ENCODE measurements at regions not wholly inside any gene's neighbourhood (a gene's known extent, or its start where the extent isn't known, plus 50 kb on each side); places are given as distances from the start of the nearest gene placed in this dataset.
"Not testable (repeated sequence)": the region's sequence is repeated elsewhere in the genome, so short reads cannot be mapped to it uniquely, and the experiment has no call there.

DNA sequence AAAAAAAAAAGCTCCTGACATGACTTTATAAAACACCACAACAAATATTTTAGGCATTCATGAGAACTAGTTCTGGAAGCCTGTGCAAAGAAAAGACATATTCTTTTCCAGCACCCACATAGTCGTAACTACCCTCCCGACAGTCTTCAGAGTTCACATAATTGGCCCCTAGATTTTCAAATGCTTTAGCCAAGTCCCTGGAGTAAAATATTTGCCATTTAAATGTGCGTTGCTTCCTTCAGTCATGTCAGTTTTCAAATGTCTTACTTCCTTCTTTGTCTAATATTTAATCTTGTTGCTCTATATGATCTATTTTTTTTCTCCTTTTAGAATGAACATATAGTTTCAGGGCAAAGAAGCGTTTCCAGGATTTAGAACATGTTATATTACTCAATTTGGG lies 66.8 kb upstream of the KRAS start:
- Histone ChIP-seq H3K4me1 (ENCODE audit: control insufficient read depth in 1 of 2, low read depth in 2 of 2) (no peaks in the 10 kb centered on the region), H3K27me3 (replicated peaks; ENCODE audit: insufficient read depth) (no peaks in the 10 kb centered on the region), H3K27ac (no peak overlapping the region), H3K4me3 (no peak overlapping the region), H3K9me3 (no peaks in the 10 kb centered on the region), H3K36me3 (no peaks in the 10 kb centered on the region)
- TF ChIP-seq, protein P1, sequence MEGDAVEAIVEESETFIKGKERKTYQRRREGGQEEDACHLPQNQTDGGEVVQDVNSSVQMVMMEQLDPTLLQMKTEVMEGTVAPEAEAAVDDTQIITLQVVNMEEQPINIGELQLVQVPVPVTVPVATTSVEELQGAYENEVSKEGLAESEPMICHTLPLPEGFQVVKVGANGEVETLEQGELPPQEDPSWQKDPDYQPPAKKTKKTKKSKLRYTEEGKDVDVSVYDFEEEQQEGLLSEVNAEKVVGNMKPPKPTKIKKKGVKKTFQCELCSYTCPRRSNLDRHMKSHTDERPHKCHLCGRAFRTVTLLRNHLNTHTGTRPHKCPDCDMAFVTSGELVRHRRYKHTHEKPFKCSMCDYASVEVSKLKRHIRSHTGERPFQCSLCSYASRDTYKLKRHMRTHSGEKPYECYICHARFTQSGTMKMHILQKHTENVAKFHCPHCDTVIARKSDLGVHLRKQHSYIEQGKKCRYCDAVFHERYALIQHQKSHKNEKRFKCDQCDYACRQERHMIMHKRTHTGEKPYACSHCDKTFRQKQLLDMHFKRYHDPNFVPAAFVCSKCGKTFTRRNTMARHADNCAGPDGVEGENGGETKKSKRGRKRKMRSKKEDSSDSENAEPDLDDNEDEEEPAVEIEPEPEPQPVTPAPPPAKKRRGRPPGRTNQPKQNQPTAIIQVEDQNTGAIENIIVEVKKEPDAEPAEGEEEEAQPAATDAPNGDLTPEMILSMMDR (IDR thresholded peaks at IDR 0.05) = no peak
- DNase-seq (ENCODE audit: low spot score) (no peak), ATAC-seq (ENCODE audit: insufficient number of reproducible peaks, low FRiP score, low read depth) (no peak)

GRCh38 chr12:25315388-25315787 lies 64.7 kb upstream of the KRAS start:
- no peaks in the 10 kb centered on the region for H3K9me3 ChIP-seq
- no peak overlapping the region for H3K27ac ChIP-seq
- DNase-seq (ENCODE audit: low spot score) (no peak), ATAC-seq (ENCODE audit: insufficient number of reproducible peaks, low FRiP score, low read depth) (no peak)
- TF ChIP-seq, protein P1 (IDR thresholded peaks at IDR 0.05) = no peak
- no peaks in the 10 kb centered on the region for H3K4me1 ChIP-seq (ENCODE audit: control insufficient read depth in 1 of 2, low read depth in 2 of 2)
- no peaks in the 10 kb centered on the region for H3K36me3 ChIP-seq
- no peak overlapping the region for H3K4me3 ChIP-seq
- no peaks in the 10 kb centered on the region for H3K27me3 ChIP-seq (replicated peaks; ENCODE audit: insufficient read depth)

GRCh38 chr12:25313266-25313990 lies 62.7 kb upstream of the KRAS start:
- not testable (repeated sequence) for H3K27me3 ChIP-seq (replicated peaks; ENCODE audit: insufficient read depth); H3K4me3 ChIP-seq; H3K4me1 ChIP-seq (ENCODE audit: control insufficient read depth in 1 of 2, low read depth in 2 of 2); H3K27ac ChIP-seq; DNase-seq (ENCODE audit: low spot score); H3K36me3 ChIP-seq; H3K9me3 ChIP-seq; ATAC-seq (ENCODE audit: insufficient number of reproducible peaks, low FRiP score, low read depth)

DNA sequence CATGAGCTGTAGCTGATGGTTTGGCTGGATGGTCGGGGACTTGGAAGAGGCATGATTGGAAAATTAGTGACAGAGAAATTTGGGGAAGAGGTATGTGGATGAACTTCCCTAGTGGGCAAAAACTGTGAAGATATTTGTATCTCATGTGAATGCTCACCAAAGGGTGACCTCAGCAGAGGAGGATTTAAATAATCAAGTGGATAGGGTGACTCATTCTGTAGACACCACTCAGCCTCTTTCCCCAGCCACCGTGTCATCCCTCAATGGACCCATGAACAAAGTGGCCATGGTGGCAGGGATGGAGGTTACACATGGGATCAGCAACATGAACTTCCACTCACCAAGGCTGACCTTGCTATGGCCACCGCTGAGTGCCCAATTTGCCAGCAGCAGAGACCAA lies 60.8 kb upstream of the KRAS start:
- no peak for ATAC-seq (ENCODE audit: insufficient number of reproducible peaks, low FRiP score, low read depth)
- no peaks in the 10 kb centered on the region for H3K4me1 ChIP-seq (ENCODE audit: control insufficient read depth in 1 of 2, low read depth in 2 of 2)
- H3K9me3 ChIP-seq = no peaks in the 10 kb centered on the region
- DNase-seq (ENCODE audit: low spot score) = no peak
- no peaks in the 10 kb centered on the region for H3K27me3 ChIP-seq (replicated peaks; ENCODE audit: insufficient read depth)
- H3K4me3 ChIP-seq = no peak overlapping the region
- no peak overlapping the region for H3K27ac ChIP-seq
- H3K36me3 ChIP-seq = no peaks in the 10 kb centered on the region
- TF ChIP-seq, protein P1 (IDR thresholded peaks at IDR 0.05) = no peak

GRCh38 chr12:25310071-25310470 lies 59.3 kb upstream of the KRAS start:
- not testable (repeated sequence) for ATAC-seq (ENCODE audit: insufficient number of reproducible peaks, low FRiP score, low read depth); H3K27ac ChIP-seq; H3K4me3 ChIP-seq; H3K9me3 ChIP-seq; H3K4me1 ChIP-seq (ENCODE audit: control insufficient read depth in 1 of 2, low read depth in 2 of 2); H3K36me3 ChIP-seq; H3K27me3 ChIP-seq (replicated peaks; ENCODE audit: insufficient read depth); DNase-seq (ENCODE audit: low spot score)

GRCh38 chr12:25308756-25309155 lies 58.0 kb upstream of the KRAS start:
- Histone ChIP-seq H3K4me3 (no peak overlapping the region), H3K4me1 (ENCODE audit: control insufficient read depth in 1 of 2, low read depth in 2 of 2) (no peaks in the 10 kb centered on the region), H3K9me3 (no peaks in the 10 kb centered on the region), H3K36me3 (no peaks in the 10 kb centered on the region), H3K27me3 (replicated peaks; ENCODE audit: insufficient read depth) (no peaks in the 10 kb centered on the region), H3K27ac (no peak overlapping the region)
- ATAC-seq (ENCODE audit: insufficient number of reproducible peaks, low FRiP score, low read depth) = no peak
- TF ChIP-seq, protein P1 (IDR thresholded peaks at IDR 0.05) = no peak
- no peak for DNase-seq (ENCODE audit: low spot score)
